HEK293T (cell line): ENCODE measurements at regions not wholly inside any gene's neighbourhood (a gene's known extent, or its start where the extent isn't known, plus 50 kb on each side); places are given as distances from the start of the nearest gene placed in this dataset.

Source experiments
- CTCF ChIA-PET: fragments of 350-600 bp; formaldehyde crosslinking; extraction: SDS; loops from one replicate; lab custom pipeline; 2021; ENCODE audit warnings: antibody characterized with exemption, inconsistent platforms; lab: Yijun Ruan, JAX
- POLR2A ChIA-PET: fragments of 350-600 bp; formaldehyde crosslinking; extraction: SDS; loops from one replicate; lab custom pipeline; 2020; ENCODE audit warnings: antibody characterized with exemption, inconsistent platforms; lab: Yijun Ruan, JAX
- DNase-seq: peaks from one replicate; pipeline ENCODE4 v3.0.0; 2012; ENCODE audit warnings: mixed read lengths; ENCODE audit errors: extremely low spot score
- ARNT ChIP-seq: fragments of 450-650 bp; IDR thresholded peaks from 2 replicates; pipeline ENCODE4 v1.6.1; 2017; ENCODE audit warnings: mild to moderate bottlenecking
- BHLHE40 ChIP-seq: fragments of 450-650 bp; IDR thresholded peaks from 2 replicates; pipeline ENCODE4 v1.6.1; 2016; ENCODE audit warnings: mild to moderate bottlenecking, moderate library complexity, borderline replicate concordance
- CTBP1 ChIP-seq: fragments of 450-650 bp; IDR thresholded peaks from 2 replicates; pipeline ENCODE4 v1.6.1; 2016; ENCODE audit warnings: borderline replicate concordance
- ELF4 ChIP-seq: fragments of 450-650 bp; IDR thresholded peaks from 2 replicates; pipeline ENCODE4 v1.6.1; 2017; ENCODE audit warnings: antibody characterized with exemption
- FOXA1 ChIP-seq: fragments of 450-650 bp; IDR thresholded peaks from 2 replicates; pipeline ENCODE4 v1.6.1; 2016; ENCODE audit warnings: mild to moderate bottlenecking
- FOXK2 ChIP-seq: fragments of 450-650 bp; IDR thresholded peaks from 2 replicates; pipeline ENCODE4 v1.6.1; 2016; ENCODE audit warnings: mild to moderate bottlenecking
- FOXM1 ChIP-seq: fragments of 450-650 bp; IDR thresholded peaks from 2 replicates; pipeline ENCODE4 v1.6.1; 2017; ENCODE audit warnings: mild to moderate bottlenecking, borderline replicate concordance
- HDGF ChIP-seq: fragments of 450-650 bp; IDR thresholded peaks from 2 replicates; pipeline ENCODE4 v1.6.1; 2017; ENCODE audit warnings: antibody characterized with exemption, borderline replicate concordance
- L3MBTL2 ChIP-seq: fragments of 450-650 bp; conservative IDR thresholded peaks from 2 replicates; pipeline ENCODE4 v1.6.1; 2016; ENCODE audit warnings: mild to moderate bottlenecking
- LEF1 ChIP-seq: fragments of 450-650 bp; IDR thresholded peaks from 2 replicates; pipeline ENCODE4 v1.6.1; 2017; ENCODE audit warnings: mild to moderate bottlenecking, borderline replicate concordance
- NFRKB ChIP-seq: fragments of 450-650 bp; IDR thresholded peaks from 2 replicates; pipeline ENCODE4 v1.6.1; 2016; ENCODE audit warnings: mild to moderate bottlenecking, moderate library complexity
- SP1 ChIP-seq: fragments of 450-650 bp; IDR thresholded peaks from 2 replicates; pipeline ENCODE4 v1.6.1; 2017
- SUZ12 ChIP-seq: fragments of 450-650 bp; IDR thresholded peaks from 2 replicates; pipeline ENCODE4 v1.6.1; 2016; ENCODE audit warnings: mild to moderate bottlenecking
- TARDBP ChIP-seq: fragments of 450-650 bp; IDR thresholded peaks from 2 replicates; pipeline ENCODE4 v1.6.1; 2016
- ZNF384 ChIP-seq: fragments of 450-650 bp; IDR thresholded peaks from 2 replicates; pipeline ENCODE4 v1.6.1; 2016
- TF ChIP-seq, protein P1 (sequence below): fragments of 450-650 bp; IDR thresholded peaks from 2 replicates; pipeline ENCODE4 v1.6.1; 2016

DNA sequence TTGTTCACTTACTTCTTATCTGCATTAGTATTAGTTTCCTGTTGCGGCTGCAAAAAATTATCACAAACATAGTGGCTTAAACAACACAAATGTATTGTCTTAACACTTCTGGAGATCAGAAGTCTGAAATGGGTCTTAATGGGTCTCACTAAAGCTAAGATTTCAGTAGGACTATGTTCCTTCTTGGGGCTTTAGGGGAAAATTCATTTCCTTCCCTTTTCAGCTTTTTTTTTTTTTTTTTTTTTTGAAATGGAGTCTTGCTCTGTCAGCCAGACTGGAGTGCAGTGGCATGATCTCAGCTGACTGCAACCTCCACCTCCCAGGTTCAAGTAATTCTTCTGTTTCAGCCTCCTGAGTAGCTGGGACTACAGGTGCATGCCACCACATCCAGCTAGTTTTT, 78.1 kb upstream of the KLF3 start:
- DNase-seq, result no peak
- no peak for TF ChIP-seq SP1
- TF ChIP-seq BHLHE40, result no peak
- no peak for TF ChIP-seq NFRKB
- TF ChIP-seq CTBP1, result no peak
- TF ChIP-seq FOXM1, result no peak
- no peak for TF ChIP-seq ELF4
- no peak for TF ChIP-seq SUZ12
- TF ChIP-seq TARDBP, result no peak
- TF ChIP-seq L3MBTL2, result no peak
- no peak for TF ChIP-seq ZNF384
- ChIA-PET POLR2A (no interaction called here), CTCF (no interaction called here)

DNA sequence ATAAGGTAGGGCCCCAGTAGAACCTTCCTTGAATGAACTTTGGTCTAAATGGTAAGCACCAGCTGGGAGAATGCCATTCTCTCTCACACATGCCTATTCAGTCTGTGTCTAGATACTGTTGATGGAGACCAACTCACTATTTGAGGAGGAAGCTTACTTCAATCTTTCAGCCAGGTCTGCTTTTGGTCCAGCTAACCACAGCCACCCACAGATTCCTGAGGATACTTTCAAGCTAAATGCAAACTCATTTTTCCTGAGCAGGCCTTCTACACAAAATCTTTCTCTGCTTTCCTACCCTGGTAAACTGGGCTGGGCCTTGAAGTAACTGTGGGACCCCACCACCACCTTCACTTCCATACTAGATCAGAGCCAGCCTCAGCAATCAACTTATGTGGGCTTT, 76.9 kb upstream of the KLF3 start:
- POLR2A ChIA-PET, result no interaction called here
- DNase-seq, result no peak
- CTCF ChIA-PET, result no interaction called here
- TF ChIP-seq CTBP1 (no peak), SUZ12 (no peak), NFRKB (no peak)

DNA sequence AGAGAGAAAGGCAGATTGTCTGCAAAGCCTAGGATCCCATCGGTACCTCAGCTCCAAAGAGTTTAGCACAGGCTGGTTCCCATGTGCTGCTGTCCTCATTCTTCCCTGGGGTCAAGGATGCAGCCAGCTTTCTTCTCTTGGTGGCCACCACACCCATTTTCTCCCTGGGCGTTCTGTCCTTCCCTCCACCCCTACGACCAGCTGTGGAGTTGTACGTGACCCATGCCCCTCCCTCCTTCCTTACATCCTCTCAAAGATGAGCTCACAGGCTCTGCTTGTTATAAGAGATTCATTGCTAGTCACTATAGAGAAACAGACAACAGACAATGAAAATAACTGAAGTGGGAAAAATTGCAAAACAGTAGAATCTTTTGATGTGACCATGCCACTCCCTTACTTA, 74.0 kb upstream of the KLF3 start:
- DNase-seq, result no peak
- POLR2A ChIA-PET, result no interaction called here
- no peak for TF ChIP-seq ZNF384
- TF ChIP-seq FOXM1, result no peak
- no peak for TF ChIP-seq NFRKB
- TF ChIP-seq SUZ12, result no peak
- TF ChIP-seq ELF4, result no peak
- TF ChIP-seq ARNT, result no peak
- no peak for TF ChIP-seq TARDBP
- TF ChIP-seq HDGF, result no peak
- TF ChIP-seq BHLHE40, result no peak
- TF ChIP-seq CTBP1, result no peak
- TF ChIP-seq SP1, result no peak
- no peak for TF ChIP-seq FOXK2
- TF ChIP-seq LEF1, result no peak
- no peak for TF ChIP-seq FOXA1
- no peak for TF ChIP-seq L3MBTL2
- CTCF ChIA-PET, result interaction anchor here (0.8 kb wide), 1 partner anchor 262 kb away, joined by 3 read pairs; no protein-coding TSS in a partner anchor

DNA sequence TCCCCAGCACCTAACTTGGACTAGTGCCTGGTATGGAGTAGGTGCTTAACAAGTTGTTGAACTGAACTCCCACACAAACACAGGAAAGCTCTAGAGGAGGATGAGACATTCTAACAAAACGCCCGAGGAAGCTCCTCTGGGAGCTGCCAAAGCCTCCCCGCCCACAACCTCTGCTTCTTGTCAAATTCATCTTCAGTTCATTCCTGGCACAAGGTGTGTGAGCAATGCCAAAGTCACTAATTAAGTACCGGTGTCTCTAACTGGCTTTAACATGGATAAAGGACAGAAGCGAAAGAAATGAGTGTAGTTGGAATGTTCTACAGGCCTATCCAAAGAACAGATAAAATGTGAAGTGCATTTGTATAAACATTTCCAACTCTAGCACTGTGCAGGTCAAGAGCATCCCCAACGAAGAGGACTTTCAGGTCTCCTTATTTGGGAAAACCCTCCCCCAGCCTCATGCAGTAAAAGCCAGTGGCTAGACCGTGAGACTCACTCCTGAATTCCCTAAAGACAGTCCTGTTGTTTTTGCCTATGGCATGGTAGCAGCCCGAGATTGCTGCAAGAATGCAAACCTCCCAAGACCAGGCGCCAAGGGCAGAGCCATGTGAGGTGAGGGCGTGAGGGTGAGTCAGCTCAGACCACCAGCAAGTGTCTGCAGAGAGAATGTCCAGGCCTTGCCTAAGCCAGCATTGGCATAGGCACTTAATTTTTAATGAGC, 72.2 kb upstream of the KLF3 start:
- ChIA-PET CTCF (interaction anchor here (1.3 kb wide), 1 partner anchor 12 kb away, joined by 3 read pairs; no protein-coding TSS in a partner anchor), POLR2A (no interaction called here)
- no peak for DNase-seq
- TF ChIP-seq L3MBTL2, result no peak
- TF ChIP-seq FOXA1, result no peak
- no peak for TF ChIP-seq HDGF
- TF ChIP-seq BHLHE40, result no peak
- TF ChIP-seq SP1, result no peak
- TF ChIP-seq ELF4, result no peak
- TF ChIP-seq LEF1, result no peak
- no peak for TF ChIP-seq ZNF384
- TF ChIP-seq ARNT, result no peak
- TF ChIP-seq SUZ12, result no peak
- TF ChIP-seq NFRKB, result no peak

DNA sequence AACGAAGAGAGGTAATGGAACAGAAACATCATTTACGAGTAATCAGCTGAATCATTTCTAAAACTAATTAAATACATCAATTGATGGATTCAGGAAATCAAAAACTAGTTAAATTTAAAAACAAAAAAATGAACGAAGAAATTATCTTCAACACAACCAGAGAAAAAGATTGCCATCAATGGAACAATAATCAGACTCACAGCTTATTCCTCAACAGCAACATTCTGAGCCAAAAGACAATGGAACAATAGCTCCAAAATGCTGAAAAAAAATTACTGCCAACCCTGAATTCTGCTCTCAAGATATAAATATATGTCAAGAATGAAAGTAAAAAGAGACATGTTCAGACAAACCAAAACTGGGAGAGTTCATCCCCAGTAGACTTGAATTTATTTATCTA, 65.5 kb upstream of the KLF3 start:
- no peak for TF ChIP-seq ELF4
- no peak for TF ChIP-seq ARNT
- no peak for TF ChIP-seq L3MBTL2
- no peak for TF ChIP-seq NFRKB
- no peak for TF ChIP-seq FOXK2
- no peak for TF ChIP-seq TARDBP
- TF ChIP-seq ZNF384, result no peak
- TF ChIP-seq SUZ12, result no peak
- TF ChIP-seq SP1, result no peak
- no peak for TF ChIP-seq FOXA1
- DNase-seq, result no peak
- CTCF ChIA-PET, result no interaction called here
- POLR2A ChIA-PET, result no interaction called here

DNA sequence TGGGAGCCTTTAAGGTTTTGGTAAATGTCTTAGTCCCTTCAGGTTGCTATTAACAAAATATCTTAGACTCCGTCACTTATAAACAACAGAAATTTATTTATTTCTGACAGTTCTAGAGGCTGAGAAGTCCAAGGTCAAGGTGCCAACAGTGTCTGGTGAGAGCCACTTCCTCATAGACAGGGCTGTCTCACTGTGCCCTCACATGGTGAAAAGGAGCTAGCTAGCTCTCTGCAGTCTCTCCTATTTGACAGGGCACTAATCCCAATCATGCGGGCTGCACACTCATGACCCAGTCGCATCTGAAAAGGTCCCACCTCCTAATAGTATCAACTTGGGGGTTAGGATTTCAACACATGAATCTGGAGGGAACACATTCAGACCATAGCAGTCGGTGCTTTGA, 63.4 kb upstream of the KLF3 start:
- ChIA-PET CTCF (interaction anchor here (0.6 kb wide), 1 partner anchor 522 kb away, joined by 3 read pairs; no protein-coding TSS in a partner anchor), POLR2A (no interaction called here)
- no peak for DNase-seq
- no peak for TF ChIP-seq ARNT
- no peak for TF ChIP-seq FOXM1
- no peak for TF ChIP-seq L3MBTL2
- TF ChIP-seq ZNF384, result no peak
- TF ChIP-seq, protein P1, sequence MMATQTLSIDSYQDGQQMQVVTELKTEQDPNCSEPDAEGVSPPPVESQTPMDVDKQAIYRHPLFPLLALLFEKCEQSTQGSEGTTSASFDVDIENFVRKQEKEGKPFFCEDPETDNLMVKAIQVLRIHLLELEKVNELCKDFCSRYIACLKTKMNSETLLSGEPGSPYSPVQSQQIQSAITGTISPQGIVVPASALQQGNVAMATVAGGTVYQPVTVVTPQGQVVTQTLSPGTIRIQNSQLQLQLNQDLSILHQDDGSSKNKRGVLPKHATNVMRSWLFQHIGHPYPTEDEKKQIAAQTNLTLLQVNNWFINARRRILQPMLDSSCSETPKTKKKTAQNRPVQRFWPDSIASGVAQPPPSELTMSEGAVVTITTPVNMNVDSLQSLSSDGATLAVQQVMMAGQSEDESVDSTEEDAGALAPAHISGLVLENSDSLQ, result no peak
- no peak for TF ChIP-seq ELF4
- TF ChIP-seq FOXA1, result no peak
- TF ChIP-seq TARDBP, result no peak
- no peak for TF ChIP-seq SUZ12
- no peak for TF ChIP-seq CTBP1
- TF ChIP-seq LEF1, result no peak
- no peak for TF ChIP-seq HDGF
- TF ChIP-seq NFRKB, result no peak
- no peak for TF ChIP-seq FOXK2
- TF ChIP-seq BHLHE40, result no peak
- no peak for TF ChIP-seq SP1

DNA sequence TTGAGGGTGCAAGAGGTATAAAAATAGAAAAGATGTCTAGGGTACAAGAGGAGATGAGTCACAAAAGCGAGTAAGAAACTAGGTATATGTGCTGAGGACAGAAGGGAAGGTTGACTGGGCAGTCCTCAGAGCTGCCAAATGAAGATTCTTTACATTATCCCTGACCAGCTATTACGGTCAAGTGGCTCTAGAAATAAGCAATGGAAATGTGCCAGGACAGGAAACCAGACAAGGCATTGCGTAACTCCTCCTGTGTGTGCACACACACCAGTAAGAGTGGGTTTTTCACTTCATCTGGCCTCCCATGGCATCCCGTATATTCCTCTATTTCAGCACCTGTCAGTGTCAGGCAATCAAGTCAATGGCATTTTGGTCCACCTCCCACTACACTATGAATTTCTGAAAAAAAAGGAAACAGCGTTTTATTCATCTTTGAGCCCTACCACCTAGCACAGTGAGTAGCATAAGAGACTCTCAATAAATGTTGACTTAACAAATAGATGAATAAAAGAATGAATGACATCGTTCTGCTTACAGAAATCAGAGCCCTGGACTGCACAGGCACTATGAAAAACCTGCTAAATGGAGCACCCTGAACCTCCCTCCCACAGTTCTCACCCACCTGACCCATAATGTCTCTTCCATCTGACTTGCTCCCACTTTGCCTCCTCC, 62.6 kb upstream of the KLF3 start:
- ChIA-PET POLR2A (no interaction called here), CTCF (interaction anchor here (0.6 kb wide), 1 partner anchor 523 kb away, joined by 3 read pairs; no protein-coding TSS in a partner anchor)
- no peak for DNase-seq

More for the DNA sequence above, 62.6 kb upstream of the KLF3 start:
- TF ChIP-seq, protein P1, result no peak
- no peak for TF ChIP-seq ARNT
- no peak for TF ChIP-seq LEF1
- TF ChIP-seq HDGF, result no peak
- TF ChIP-seq FOXA1, result no peak
- TF ChIP-seq BHLHE40, result no peak
- no peak for TF ChIP-seq FOXM1
- no peak for TF ChIP-seq CTBP1
- TF ChIP-seq TARDBP, result no peak
